HCT116 (cell line): ENCODE measurements at regions not wholly inside any gene's neighbourhood (a gene's known extent, or its start where the extent isn't known, plus 50 kb on each side); places are given as distances from the start of the nearest gene placed in this dataset.

Experiments
- ATAC-seq: fragments of 200-7000 bp; cut with Tn5 transposase; 2 replicates; pipeline ENCODE4 v1.9.1; 2020; ENCODE audit warnings: mild to moderate bottlenecking, moderate library complexity
- BruUV-seq: library from RNA; stranded (reverse); fragments of 400-500 nt; replicated peaks from 2 replicates; lab custom pipeline; 2021; lab: Mats Ljungman, UMichigan
- CTCF ChIA-PET: fragments of 300-600 bp; sonication (Branson Sonifier 250); formaldehyde crosslinking; loops from one replicate; lab custom pipeline; 2021; ENCODE audit warnings: antibody characterized with exemption; lab: Charles Lee
- POLR2A ChIA-PET: fragments of 300-600, 350-600 bp; sonication (Branson Sonifier 250); formaldehyde crosslinking; loops from one replicate; lab custom pipeline; 2021; ENCODE audit warnings: antibody characterized with exemption; lab: Charles Lee
- RAD21 ChIA-PET, 2 experiments: fragments of 300-600 bp; sonication (Branson Sonifier 250); formaldehyde crosslinking; loops; one replicate each; lab custom pipeline; 2023; ENCODE audit warnings: low total read pairs in 2 of 2; ENCODE audit not compliant: uncharacterized antibody in 2 of 2, unreplicated experiment in 2 of 2, low non-redundant PET in 1 of 2; lab: Charles Lee
- DNase-seq: peaks from one replicate; pipeline ENCODE4 v3.0.0-alpha.2; 2010; ENCODE audit warnings: low read depth, low spot score
- H2AFZ ChIP-seq: fragments of 200-600 bp; shearing (Covaris generic), sonication (generic); 2 replicates; pipeline ENCODE4 v1.6.1; 2017; ENCODE audit warnings: low read depth, mixed run types, mixed read lengths, antibody characterized with exemption, low read length; ENCODE audit not compliant: poor library complexity, severe bottlenecking
- H3K27ac ChIP-seq: 2 replicates; pipeline ENCODE4 v1.5.1; 2012; ENCODE audit warnings: low read depth, low read length
- H3K27me3 ChIP-seq: fragments of 200-600 bp; sonication (generic); 2 replicates; pipeline ENCODE4 v1.6.1; 2016; ENCODE audit warnings: mixed run types, low read length, mixed read lengths; ENCODE audit not compliant: insufficient read depth
- H3K36me3 ChIP-seq, 2 experiments: fragments of 200-500 bp in 1 of 2; fragments of 200-600 bp in 1 of 2; sonication (Bioruptor generic) in 1 of 2; sonication (generic) in 1 of 2; 2 replicates each; pipeline versions ENCODE4 v1.5.1 to v1.6.1; 2014 to 2016; ENCODE audit warnings: low read length in 2 of 2, inconsistent platforms in 1 of 2, mixed read lengths in 1 of 2, mixed run types in 1 of 2; ENCODE audit not compliant: insufficient read depth in 2 of 2, control insufficient read depth in 1 of 2
- H3K4me1 ChIP-seq, 2 experiments: fragments of 200-600 bp in 1 of 2; sonication (generic) in 1 of 2; 2 replicates each; pipeline versions ENCODE4 v1.5.1 to v1.6.1; 2012 to 2017; ENCODE audit warnings: low read length in 2 of 2, inconsistent platforms in 1 of 2, mild to moderate bottlenecking in 1 of 2, mixed read lengths in 1 of 2, mixed run types in 1 of 2, moderate library complexity in 1 of 2; ENCODE audit not compliant: insufficient read depth in 2 of 2, control insufficient read depth in 1 of 2
- H3K4me2 ChIP-seq: fragments of 200-600 bp; sonication (generic); 2 replicates; pipeline ENCODE4 v1.6.1; 2017; ENCODE audit warnings: mixed run types, low read length, mixed read lengths
- H3K4me3 ChIP-seq, 2 experiments: fragments of 200-600 bp in 1 of 2; sonication (generic) in 1 of 2; replicated peaks in 1 of 2; 2 replicates each; pipeline ENCODE4 v1.5.1; 2011 to 2016; ENCODE audit warnings: low read length in 2 of 2, control low read depth in 1 of 2, low read depth in 1 of 2, mild to moderate bottlenecking in 1 of 2, mixed read lengths in 1 of 2, mixed run types in 1 of 2
- H3K79me2 ChIP-seq: fragments of 200-600 bp; sonication (generic); 2 replicates; pipeline ENCODE4 v1.6.1; 2017; ENCODE audit warnings: mild to moderate bottlenecking, mixed run types, low read length, moderate library complexity, mixed read lengths; ENCODE audit not compliant: insufficient read depth
- H3K9ac ChIP-seq: fragments of 200-600 bp; sonication (generic); 2 replicates; pipeline ENCODE4 v1.6.1; 2016; ENCODE audit warnings: low read length, mixed read lengths
- H3K9me2 ChIP-seq: fragments of 200-600 bp; sonication (generic), shearing (Covaris generic); 2 replicates; pipeline ENCODE4 v1.6.1; 2017; ENCODE audit warnings: mixed run types, mild to moderate bottlenecking, moderate library complexity; ENCODE audit not compliant: insufficient read depth
- H3K9me3 ChIP-seq, 2 experiments: fragments of 200-500 bp in 1 of 2; fragments of 200-600 bp in 1 of 2; sonication (Bioruptor generic) in 1 of 2; sonication (generic) in 1 of 2; 2 replicates each; pipeline ENCODE4 v1.6.1; 2014 to 2017; ENCODE audit warnings: low read length in 2 of 2, mixed read lengths in 2 of 2, inconsistent platforms in 1 of 2, low read depth in 1 of 2, mild to moderate bottlenecking in 1 of 2, mixed run types in 1 of 2, moderate library complexity in 1 of 2; ENCODE audit not compliant: control insufficient read depth in 1 of 2, insufficient read depth in 1 of 2
- H4K20me1 ChIP-seq: fragments of 200-600 bp; sonication (generic), shearing (Covaris generic); 2 replicates; pipeline ENCODE4 v1.6.1; 2017; ENCODE audit warnings: mixed run types, mild to moderate bottlenecking, moderate library complexity; ENCODE audit not compliant: insufficient read depth
- CBX3 ChIP-seq: IDR thresholded peaks from 2 replicates; pipeline ENCODE4 v1.6.1; 2012; ENCODE audit warnings: low read depth
- EGR1 ChIP-seq: IDR thresholded peaks from 2 replicates; pipeline ENCODE4 v1.6.1; 2012; ENCODE audit warnings: low read depth
- ELF1 ChIP-seq: IDR thresholded peaks from 2 replicates; pipeline ENCODE4 v1.6.1; 2012; ENCODE audit warnings: low read depth, borderline replicate concordance
- EZH2phosphoT487 ChIP-seq: fragments of 200-600 bp; IDR thresholded peaks from 2 replicates; pipeline ENCODE4 v1.6.1; 2018; ENCODE audit warnings: antibody characterized with exemption, borderline replicate concordance
- FOSL1 ChIP-seq: IDR thresholded peaks from 2 replicates; pipeline ENCODE4 v1.6.1; 2012; ENCODE audit warnings: low read depth
- JUND ChIP-seq: IDR thresholded peaks from 2 replicates; pipeline ENCODE4 v1.6.1; 2012
- MAX ChIP-seq: IDR thresholded peaks from 2 replicates; pipeline ENCODE4 v1.6.1; 2012
- POLR2A ChIP-seq: IDR thresholded peaks from 2 replicates; pipeline ENCODE4 v1.7.0; 2011; ENCODE audit warnings: borderline replicate concordance; ENCODE audit not compliant: insufficient read depth, insufficient read length; ENCODE audit errors: extremely low read depth
- POLR2AphosphoS5 ChIP-seq: IDR thresholded peaks from 2 replicates; pipeline ENCODE4 v1.6.1; 2011; ENCODE audit warnings: mild to moderate bottlenecking, low read depth, low read length, moderate library complexity
- RAD21 ChIP-seq: IDR thresholded peaks from 2 replicates; pipeline ENCODE4 v1.6.1; 2012; ENCODE audit warnings: low read depth, mild to moderate bottlenecking
- SIN3A ChIP-seq: IDR thresholded peaks from 2 replicates; pipeline ENCODE4 v1.6.1; 2012; ENCODE audit warnings: low read depth
- SP1 ChIP-seq: IDR thresholded peaks from 2 replicates; pipeline ENCODE4 v1.6.1; 2012; ENCODE audit warnings: low read depth
- SRF ChIP-seq: IDR thresholded peaks from 2 replicates; pipeline ENCODE4 v1.6.1; 2012; ENCODE audit warnings: low read depth
- TCF7L2 ChIP-seq: IDR thresholded peaks from 2 replicates; pipeline ENCODE4 v1.7.0; 2011; ENCODE audit warnings: borderline replicate concordance, inconsistent platforms; ENCODE audit not compliant: insufficient read depth, insufficient read length; ENCODE audit errors: extremely low read depth
- ZBTB33 ChIP-seq: IDR thresholded peaks from 2 replicates; pipeline ENCODE4 v1.6.1; 2011; ENCODE audit warnings: mild to moderate bottlenecking, low read length, moderate library complexity; ENCODE audit not compliant: insufficient replicate concordance; ENCODE audit errors: extremely low read depth
- ZFX ChIP-seq: fragments of 450-650 bp; IDR thresholded peaks from 2 replicates; pipeline ENCODE4 v1.6.1; 2017
- intact Hi-C: fragments of 100-400 bp; cut with micrococcal nuclease; formaldehyde crosslinking; loops from 2 replicates; pipeline ENCODE4 v1.10.0; 2022
- TF ChIP-seq, protein P1 (sequence below): IDR thresholded peaks from 2 replicates; pipeline ENCODE4 v1.6.1; 2012; ENCODE audit warnings: low read depth

DNA sequence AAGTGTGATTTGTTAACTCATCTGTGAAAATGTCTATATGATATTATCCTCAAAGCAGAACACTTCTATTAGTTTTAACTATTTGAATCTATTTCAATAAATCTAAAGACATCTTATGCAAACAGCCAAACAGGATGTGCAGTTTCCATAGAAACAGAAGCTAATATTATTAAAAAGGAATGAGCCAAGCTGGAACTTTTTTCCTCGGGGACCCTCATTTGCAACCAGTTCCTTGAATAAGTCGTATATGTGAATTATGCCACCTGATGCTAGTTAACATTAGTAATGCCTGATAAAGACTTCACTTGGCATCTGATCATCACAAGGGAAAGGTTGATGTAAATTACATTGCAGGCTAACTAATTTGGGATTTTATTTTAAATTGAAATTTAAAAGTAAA, 216.9 kb upstream of the SMLR1 start:
- TF ChIP-seq FOSL1 (no peak), ELF1 (no peak), ZBTB33 (no peak), SP1 (no peak), SRF (no peak), SIN3A (no peak), POLR2A (no peak), MAX (no peak), TCF7L2 (no peak), ZFX (no peak), CBX3 (no peak), EGR1 (no peak), POLR2AphosphoS5 (no peak), EZH2phosphoT487 (no peak), JUND (no peak), RAD21 (no peak)
- TF ChIP-seq, protein P1, sequence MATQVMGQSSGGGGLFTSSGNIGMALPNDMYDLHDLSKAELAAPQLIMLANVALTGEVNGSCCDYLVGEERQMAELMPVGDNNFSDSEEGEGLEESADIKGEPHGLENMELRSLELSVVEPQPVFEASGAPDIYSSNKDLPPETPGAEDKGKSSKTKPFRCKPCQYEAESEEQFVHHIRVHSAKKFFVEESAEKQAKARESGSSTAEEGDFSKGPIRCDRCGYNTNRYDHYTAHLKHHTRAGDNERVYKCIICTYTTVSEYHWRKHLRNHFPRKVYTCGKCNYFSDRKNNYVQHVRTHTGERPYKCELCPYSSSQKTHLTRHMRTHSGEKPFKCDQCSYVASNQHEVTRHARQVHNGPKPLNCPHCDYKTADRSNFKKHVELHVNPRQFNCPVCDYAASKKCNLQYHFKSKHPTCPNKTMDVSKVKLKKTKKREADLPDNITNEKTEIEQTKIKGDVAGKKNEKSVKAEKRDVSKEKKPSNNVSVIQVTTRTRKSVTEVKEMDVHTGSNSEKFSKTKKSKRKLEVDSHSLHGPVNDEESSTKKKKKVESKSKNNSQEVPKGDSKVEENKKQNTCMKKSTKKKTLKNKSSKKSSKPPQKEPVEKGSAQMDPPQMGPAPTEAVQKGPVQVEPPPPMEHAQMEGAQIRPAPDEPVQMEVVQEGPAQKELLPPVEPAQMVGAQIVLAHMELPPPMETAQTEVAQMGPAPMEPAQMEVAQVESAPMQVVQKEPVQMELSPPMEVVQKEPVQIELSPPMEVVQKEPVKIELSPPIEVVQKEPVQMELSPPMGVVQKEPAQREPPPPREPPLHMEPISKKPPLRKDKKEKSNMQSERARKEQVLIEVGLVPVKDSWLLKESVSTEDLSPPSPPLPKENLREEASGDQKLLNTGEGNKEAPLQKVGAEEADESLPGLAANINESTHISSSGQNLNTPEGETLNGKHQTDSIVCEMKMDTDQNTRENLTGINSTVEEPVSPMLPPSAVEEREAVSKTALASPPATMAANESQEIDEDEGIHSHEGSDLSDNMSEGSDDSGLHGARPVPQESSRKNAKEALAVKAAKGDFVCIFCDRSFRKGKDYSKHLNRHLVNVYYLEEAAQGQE: no peak
- Histone ChIP-seq H3K27me3 (no peaks in the 10 kb centered on the region), H2AFZ (no peak overlapping the region), H3K9ac (no peak overlapping the region), H3K9me3 (no peaks in the 10 kb centered on the region), H3K36me3 (0 out of 4 replicates have a peak, but pooled peaks cover 0 to 3% of the 10 kb centered on the region in 2 experiments), H3K27ac (no peak overlapping the region), H3K9me2 (no peaks in the 10 kb centered on the region), H3K4me1 (no peaks in the 10 kb centered on the region; a peak in 1 of 4 replicates), H3K4me2 (no peak overlapping the region), H3K79me2 (no peaks in the 10 kb centered on the region), H3K4me3 (no peak overlapping the region), H4K20me1 (no peaks in the 10 kb centered on the region)
- CTCF ChIA-PET: no interaction called here
- POLR2A ChIA-PET: no interaction called here
- ATAC-seq (no peak), DNase-seq (no peak)
- BruUV-seq: no TSS peak
- intact Hi-C loops: no loop called here
- RAD21 ChIA-PET: no interaction called here
